OCI-LY1 (cell line): ENCODE measurements at regions not wholly inside any gene's neighbourhood (a gene's known extent, or its start where the extent isn't known, plus 50 kb on each side); places are given as distances from the start of the nearest gene placed in this dataset.

Experiments
- CTCF ChIP-seq: fragments of 200-600 bp; sonication (generic), shearing (Covaris generic); IDR thresholded peaks from 2 replicates; pipeline ENCODE4 v1.5.1; 2017; ENCODE audit warnings: mild to moderate bottlenecking, antibody characterized with exemption, low read length, moderate library complexity, mixed read lengths
- EZH2 ChIP-seq: fragments of 200-600 bp; sonication (generic), shearing (Covaris generic); IDR thresholded peaks from 2 replicates; pipeline ENCODE4 v1.8.0; 2017; ENCODE audit warnings: borderline replicate concordance, mixed run types, mild to moderate bottlenecking, antibody characterized with exemption, low read length, moderate library complexity, mixed read lengths

- TF ChIP-seq CTCF (no peak), EZH2 (no peak)
Measured at GRCh38 chr13:82560889-82561288, 1321.4 kb downstream of the SLITRK1 start.
